ENCODE measurements at regions not wholly inside any gene's neighbourhood (a gene's known extent, or its start where the extent isn't known, plus 50 kb on each side); places are given as distances from the start of the nearest gene placed in this dataset.

DNA sequence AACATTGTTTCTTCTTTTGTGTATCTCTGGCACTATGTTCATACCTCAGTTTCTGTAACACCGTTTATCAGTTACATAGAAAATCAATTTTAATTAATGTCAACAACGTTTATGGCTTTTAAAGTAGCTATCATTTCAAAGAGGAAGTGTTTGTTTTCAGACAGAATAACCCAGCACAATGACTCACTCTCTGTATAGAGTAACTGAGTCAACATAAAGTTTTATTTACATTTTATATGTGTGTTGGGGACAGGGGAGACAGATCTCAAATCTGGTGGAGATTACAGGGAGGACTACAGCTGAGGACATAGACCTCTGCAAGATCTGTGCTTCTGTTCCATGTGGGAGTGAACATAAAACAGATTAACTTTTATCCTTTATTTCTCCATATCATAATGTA, 2590.1 kb downstream of the PCDH9 start:
- Histone ChIP-seq H3K4me1 (no peaks in the 10 kb centered on the region), H3K4me3 (no peak overlapping the region), H3K36me3 (no peaks in the 10 kb centered on the region), H3K27ac (no peak overlapping the region), H3K9me3 (no peaks in the 10 kb centered on the region), H3K27me3 (no peaks in the 10 kb centered on the region)
- intact Hi-C loops (cut with DNase I; ENCODE audit: low total_unique reads): no loop called here
- no peak for ATAC-seq
- in situ Hi-C loops (cut with MboI; ENCODE audit: low sequenced_read_pairs in 4 of 4): no loop called here
- DNase-seq: no peak
- TF ChIP-seq, protein P1, sequence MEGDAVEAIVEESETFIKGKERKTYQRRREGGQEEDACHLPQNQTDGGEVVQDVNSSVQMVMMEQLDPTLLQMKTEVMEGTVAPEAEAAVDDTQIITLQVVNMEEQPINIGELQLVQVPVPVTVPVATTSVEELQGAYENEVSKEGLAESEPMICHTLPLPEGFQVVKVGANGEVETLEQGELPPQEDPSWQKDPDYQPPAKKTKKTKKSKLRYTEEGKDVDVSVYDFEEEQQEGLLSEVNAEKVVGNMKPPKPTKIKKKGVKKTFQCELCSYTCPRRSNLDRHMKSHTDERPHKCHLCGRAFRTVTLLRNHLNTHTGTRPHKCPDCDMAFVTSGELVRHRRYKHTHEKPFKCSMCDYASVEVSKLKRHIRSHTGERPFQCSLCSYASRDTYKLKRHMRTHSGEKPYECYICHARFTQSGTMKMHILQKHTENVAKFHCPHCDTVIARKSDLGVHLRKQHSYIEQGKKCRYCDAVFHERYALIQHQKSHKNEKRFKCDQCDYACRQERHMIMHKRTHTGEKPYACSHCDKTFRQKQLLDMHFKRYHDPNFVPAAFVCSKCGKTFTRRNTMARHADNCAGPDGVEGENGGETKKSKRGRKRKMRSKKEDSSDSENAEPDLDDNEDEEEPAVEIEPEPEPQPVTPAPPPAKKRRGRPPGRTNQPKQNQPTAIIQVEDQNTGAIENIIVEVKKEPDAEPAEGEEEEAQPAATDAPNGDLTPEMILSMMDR (IDR thresholded peaks at IDR 0.05 in 4 of 5, conservative IDR thresholded peaks at IDR 0.05 in 1 of 5): no peak
- TF ChIP-seq POLR2A (IDR thresholded peaks at IDR 0.05): no peak

DNA sequence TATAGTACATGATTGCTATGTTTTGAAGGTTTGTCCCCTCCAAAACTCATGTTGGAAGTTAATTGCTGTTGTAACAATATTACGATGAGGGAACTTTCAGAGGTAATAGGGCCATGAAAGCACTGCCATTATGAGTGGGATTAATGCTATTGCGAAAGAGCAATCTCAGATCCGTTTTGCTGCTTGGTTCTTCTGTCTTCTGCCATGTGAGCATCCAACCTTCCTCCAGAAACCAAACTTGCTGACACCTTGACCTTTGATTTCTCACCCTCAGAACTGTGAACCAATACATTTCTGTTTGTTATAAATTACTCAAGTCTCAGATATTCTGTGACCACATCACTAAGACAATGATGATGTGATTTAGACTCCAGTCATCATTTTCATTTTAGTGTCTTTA, 2590.9 kb downstream of the PCDH9 start:
- intact Hi-C loops (cut with DNase I; ENCODE audit: low total_unique reads): no loop called here
- no peaks in the 10 kb centered on the region for H3K27me3 ChIP-seq
- DNase-seq (no peak), ATAC-seq (no peak)
- H3K9me3 ChIP-seq: no peaks in the 10 kb centered on the region
- TF ChIP-seq, protein P1 (IDR thresholded peaks at IDR 0.05 in 4 of 5, conservative IDR thresholded peaks at IDR 0.05 in 1 of 5): no peak
- TF ChIP-seq POLR2A (IDR thresholded peaks at IDR 0.05): no peak
- H3K4me1 ChIP-seq: no peaks in the 10 kb centered on the region
- no peaks in the 10 kb centered on the region for H3K36me3 ChIP-seq
- H3K4me3 ChIP-seq: no peak overlapping the region
- H3K27ac ChIP-seq: no peak overlapping the region
- in situ Hi-C loops (cut with MboI; ENCODE audit: low sequenced_read_pairs in 4 of 4): no loop called here

DNA sequence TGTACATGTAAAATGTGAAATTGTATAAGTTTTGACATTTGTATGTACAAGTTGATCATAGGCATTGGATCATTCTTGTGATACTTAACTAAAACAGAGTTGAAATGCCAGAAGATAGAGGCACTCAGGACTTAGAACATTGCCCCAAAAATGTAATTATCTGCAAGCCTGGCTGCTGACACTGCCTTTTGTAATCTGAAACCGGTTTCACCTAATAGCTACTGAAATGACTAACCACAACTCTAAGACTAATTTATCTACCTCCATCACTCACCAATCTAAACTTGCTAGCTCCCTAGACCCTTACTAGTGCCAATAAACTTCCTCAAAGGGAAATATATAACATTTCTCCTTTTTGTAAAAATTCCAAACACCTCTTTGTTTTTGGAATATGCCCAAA, 2596.2 kb downstream of the PCDH9 start:
- no peak for DNase-seq
- Histone ChIP-seq H3K4me1 (no peaks in the 10 kb centered on the region), H3K27me3 (no peaks in the 10 kb centered on the region), H3K27ac (no peak overlapping the region), H3K9me3 (no peaks in the 10 kb centered on the region), H3K4me3 (no peak overlapping the region), H3K36me3 (no peaks in the 10 kb centered on the region)
- TF ChIP-seq POLR2A (IDR thresholded peaks at IDR 0.05): no peak
- TF ChIP-seq, protein P1 (IDR thresholded peaks at IDR 0.05 in 4 of 5, conservative IDR thresholded peaks at IDR 0.05 in 1 of 5): no peak
- no peak for ATAC-seq
- intact Hi-C loops (cut with DNase I; ENCODE audit: low total_unique reads): no loop called here
- in situ Hi-C loops (cut with MboI; ENCODE audit: low sequenced_read_pairs in 4 of 4): no loop called here

DNA sequence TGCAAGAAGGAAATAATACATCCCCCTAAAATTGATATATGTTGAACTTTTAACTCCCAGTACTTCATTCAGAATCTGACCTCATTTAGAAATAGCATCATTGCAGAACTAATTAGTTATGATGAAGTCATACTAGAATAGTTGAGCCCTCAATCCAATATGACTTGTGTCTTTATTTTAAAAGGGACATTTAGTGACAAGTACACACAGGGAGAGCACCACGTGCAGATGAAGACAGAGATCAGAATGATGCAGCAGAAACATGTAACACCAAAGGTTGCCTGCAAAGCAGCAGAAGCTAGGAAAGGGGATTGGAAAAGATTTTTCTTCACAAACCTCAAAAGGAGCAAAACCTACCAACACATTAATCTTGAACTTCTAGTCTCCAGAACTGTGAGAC, 2602.5 kb downstream of the PCDH9 start:
- intact Hi-C loops (cut with DNase I; ENCODE audit: low total_unique reads): no loop called here
- Histone ChIP-seq H3K9me3 (no peaks in the 10 kb centered on the region), H3K27ac (no peak overlapping the region), H3K4me3 (no peak overlapping the region), H3K4me1 (no peaks in the 10 kb centered on the region), H3K36me3 (no peaks in the 10 kb centered on the region), H3K27me3 (no peaks in the 10 kb centered on the region)
- TF ChIP-seq, protein P1 (IDR thresholded peaks at IDR 0.05 in 4 of 5, conservative IDR thresholded peaks at IDR 0.05 in 1 of 5): no peak
- no peak for TF ChIP-seq POLR2A (IDR thresholded peaks at IDR 0.05)
- DNase-seq: no peak
- in situ Hi-C loops (cut with MboI; ENCODE audit: low sequenced_read_pairs in 4 of 4): no loop called here
- ATAC-seq: no peak

DNA sequence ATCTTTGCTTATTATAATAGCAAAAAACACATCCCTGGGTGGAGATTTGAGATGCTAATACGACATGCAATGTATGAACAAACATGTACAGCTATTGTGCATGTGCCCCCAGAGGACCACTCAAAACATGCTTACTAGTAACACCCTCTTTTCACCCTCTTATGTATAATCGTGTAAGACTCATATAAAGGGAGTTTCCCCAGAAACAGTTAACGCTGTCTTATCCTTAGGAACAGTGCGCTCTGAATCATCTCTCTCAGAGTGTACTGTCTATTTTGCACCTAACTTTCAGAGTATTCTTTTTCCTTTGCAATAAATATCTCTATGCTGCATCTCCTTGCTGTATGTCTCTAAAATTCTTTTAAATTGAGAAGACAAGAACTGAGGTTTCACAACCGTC, 2604.0 kb downstream of the PCDH9 start:
- H3K36me3 ChIP-seq: no peaks in the 10 kb centered on the region
- intact Hi-C loops (cut with DNase I; ENCODE audit: low total_unique reads) (no loop called here), in situ Hi-C loops (cut with MboI; ENCODE audit: low sequenced_read_pairs in 4 of 4) (no loop called here)
- DNase-seq (no peak), ATAC-seq (no peak)
- no peak overlapping the region for H3K27ac ChIP-seq
- TF ChIP-seq, protein P1 (IDR thresholded peaks at IDR 0.05 in 4 of 5, conservative IDR thresholded peaks at IDR 0.05 in 1 of 5): no peak
- TF ChIP-seq POLR2A (IDR thresholded peaks at IDR 0.05): no peak
- no peak overlapping the region for H3K4me3 ChIP-seq
- H3K9me3 ChIP-seq: no peaks in the 10 kb centered on the region
- H3K27me3 ChIP-seq: no peaks in the 10 kb centered on the region
- H3K4me1 ChIP-seq: no peaks in the 10 kb centered on the region

All from gastrocnemius medialis (tissue), 4 donors.